ENCODE measurements at regions not wholly inside any gene's neighbourhood (a gene's known extent, or its start where the extent isn't known, plus 50 kb on each side); places are given as distances from the start of the nearest gene placed in this dataset.

DNA sequence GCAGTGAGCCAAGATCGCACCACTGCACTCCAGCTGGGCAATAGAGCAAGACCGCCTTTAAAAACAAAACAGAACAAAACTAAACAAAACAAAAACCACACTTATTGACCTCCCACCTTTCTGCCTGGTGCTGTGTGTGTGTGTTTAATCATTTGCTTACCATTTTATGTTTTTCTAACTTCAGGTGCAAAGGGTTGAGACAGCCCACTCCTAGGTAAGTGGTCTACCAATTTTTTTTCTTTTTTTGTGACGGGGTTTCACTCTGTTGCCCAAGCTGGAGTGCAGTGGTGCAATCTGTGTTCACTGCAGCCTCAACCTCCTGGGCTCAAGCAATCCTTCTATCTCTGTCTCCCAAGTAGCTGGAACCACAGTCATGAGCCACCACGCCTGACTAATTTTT lies 65.8 kb downstream of the SALL1 start:
- H3K36me3 Mint-ChIP-seq, result no peaks in the 10 kb centered on the region
- no peak for DNase-seq (ENCODE audit: low spot score in 2 of 2)
- H3K9me3 Mint-ChIP-seq, result peaks cover 0 to 5% of the 10 kb centered on the region in 2 donors
- ATAC-seq, result no peak
- no peak overlapping the region for H3K27ac Mint-ChIP-seq

DNA sequence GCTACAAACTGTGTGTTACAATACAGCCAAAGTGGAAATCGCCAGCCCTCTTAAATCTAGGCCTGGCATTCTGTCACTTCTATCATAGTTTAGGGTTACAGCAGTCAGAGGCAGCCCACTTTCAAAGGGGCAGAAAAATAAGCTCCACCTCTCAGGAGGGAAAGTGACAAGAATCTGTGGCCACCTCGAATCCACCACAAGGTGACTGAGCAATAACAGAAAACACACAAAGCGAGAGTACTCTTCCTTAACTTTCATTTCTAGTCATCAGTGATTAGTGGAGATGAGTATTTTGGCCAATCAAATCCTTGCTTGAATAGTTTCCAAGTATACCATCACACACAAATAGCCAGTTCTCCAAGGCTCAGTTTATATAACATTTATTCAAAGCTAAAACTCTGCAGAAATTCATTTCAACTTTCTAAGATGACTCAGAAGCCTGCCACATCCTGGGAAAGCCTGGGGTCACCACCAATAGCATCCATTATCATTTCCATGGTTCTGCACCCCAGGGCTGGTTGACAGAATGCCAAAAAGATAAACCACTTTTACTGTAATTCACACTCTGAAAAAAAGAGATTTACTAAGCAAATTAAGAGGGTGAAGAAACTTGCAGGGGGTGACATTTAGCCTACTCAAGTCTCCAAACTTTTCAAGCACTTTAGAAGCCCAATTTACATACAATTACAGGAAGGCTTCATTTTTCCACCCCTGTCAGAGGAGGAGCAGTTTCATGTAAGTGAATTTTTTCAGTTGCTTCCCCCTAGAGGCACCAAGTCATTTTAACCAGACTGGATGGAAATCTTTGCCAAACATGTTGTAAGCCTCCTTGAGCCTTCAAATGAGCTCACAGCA lies 66.8 kb downstream of the SALL1 start:
- ATAC-seq (peak in 1 of 2 donors; percentile 44), DNase-seq (ENCODE audit: low spot score in 2 of 2) (no peak)
- Mint-ChIP-seq H3K36me3 (no peaks in the 10 kb centered on the region), H3K27ac (no peak overlapping the region), H3K9me3 (peaks cover 0 to 5% of the 10 kb centered on the region in 2 donors)

DNA sequence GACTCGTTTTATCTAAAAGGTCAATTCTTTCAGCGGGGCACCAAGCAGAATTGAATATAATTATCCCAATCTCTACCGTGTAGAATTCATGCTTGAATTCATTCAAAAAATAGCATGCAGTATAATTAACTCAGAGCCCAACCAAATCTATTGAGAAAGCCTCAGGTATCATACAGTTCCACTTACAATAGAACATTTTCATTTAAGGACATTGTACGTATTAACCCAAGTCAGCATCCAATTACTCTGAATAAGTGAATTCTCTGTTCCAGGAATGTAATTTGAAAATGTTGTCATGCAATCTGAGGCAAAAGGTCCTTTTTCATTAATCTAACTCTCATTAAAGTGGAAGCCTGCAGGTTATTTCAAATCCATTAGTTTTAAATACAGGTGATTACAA lies 78.5 kb downstream of the SALL1 start:
- Mint-ChIP-seq H3K9me3 (peaks cover 4 to 5% of the 10 kb centered on the region in 2 donors), H3K27ac (no peak overlapping the region), H3K36me3 (no peaks in the 10 kb centered on the region)
- DNase-seq (ENCODE audit: low spot score in 2 of 2) (no peak), ATAC-seq (no peak)

DNA sequence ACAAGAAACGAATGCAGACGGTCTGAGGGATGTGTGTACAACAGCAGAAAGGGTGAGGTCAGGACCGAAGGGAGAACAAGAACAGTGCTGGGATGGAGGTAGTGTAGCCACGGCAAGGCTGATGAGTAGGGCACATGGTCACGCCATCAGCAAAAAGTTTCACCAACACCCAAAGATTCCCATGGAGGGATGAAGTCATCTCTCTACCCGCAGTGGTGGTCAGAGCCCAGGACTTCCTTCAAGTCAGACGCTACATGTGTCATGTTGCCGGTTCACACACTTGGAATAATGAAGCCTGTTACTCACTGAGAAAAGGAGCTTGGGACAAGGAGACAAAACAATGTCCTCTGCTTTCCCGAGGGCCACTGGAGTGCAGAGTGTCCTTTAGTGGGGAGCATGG lies 79.7 kb downstream of the SALL1 start:
- no peaks in the 10 kb centered on the region for H3K36me3 Mint-ChIP-seq
- ATAC-seq, result no peak
- H3K9me3 Mint-ChIP-seq, result peaks cover 0 to 5% of the 10 kb centered on the region in 2 donors
- H3K27ac Mint-ChIP-seq, result no peak overlapping the region
- no peak for DNase-seq (ENCODE audit: low spot score in 2 of 2)

DNA sequence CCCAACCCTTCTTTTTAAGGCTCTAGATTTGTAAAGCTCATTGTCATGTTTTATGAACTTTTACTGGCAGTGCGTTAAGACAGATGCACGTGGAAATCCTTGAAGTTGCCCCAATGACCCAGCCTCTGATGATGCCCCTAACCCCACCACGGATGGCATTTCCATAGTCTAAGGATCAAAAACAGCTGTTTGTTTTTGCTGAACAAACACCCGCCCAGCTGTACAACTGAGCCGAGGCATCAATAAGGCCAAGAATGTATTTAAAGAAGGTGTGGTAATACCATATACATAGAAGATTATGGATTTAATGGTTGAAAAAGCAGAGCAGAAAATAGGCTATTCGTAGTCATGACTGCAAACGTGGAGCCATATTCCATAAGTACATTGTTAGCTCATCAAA lies 83.7 kb downstream of the SALL1 start:
- ATAC-seq, result no peak
- Mint-ChIP-seq H3K9me3 (no peaks in the 10 kb centered on the region), H3K27ac (no peak overlapping the region), H3K36me3 (no peaks in the 10 kb centered on the region)
- no peak for DNase-seq (ENCODE audit: low spot score in 2 of 2)

DNA sequence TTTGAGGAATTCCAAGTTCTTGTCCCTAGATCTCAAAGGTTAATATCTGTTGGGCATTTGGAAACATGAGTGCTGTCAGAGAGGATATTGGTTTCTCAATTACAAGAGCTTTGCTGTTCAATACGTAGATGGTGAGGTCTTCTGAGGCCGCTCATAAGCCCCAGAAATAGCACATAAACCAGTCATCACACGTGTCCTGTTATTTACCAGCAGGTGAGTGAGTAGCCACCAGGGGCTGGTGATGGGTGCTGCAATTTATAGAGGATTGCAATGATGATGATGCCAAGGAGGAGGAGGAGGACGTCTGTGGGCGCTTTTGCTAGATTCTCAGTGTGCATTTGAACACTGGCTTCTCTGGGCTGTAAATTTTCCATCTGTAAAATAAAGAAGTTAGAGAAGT lies 89.0 kb downstream of the SALL1 start:
- H3K9me3 Mint-ChIP-seq, result no peaks in the 10 kb centered on the region
- ATAC-seq (no peak), DNase-seq (ENCODE audit: low spot score in 2 of 2) (no peak)
- H3K36me3 Mint-ChIP-seq, result no peaks in the 10 kb centered on the region
- no peak overlapping the region for H3K27ac Mint-ChIP-seq

DNA sequence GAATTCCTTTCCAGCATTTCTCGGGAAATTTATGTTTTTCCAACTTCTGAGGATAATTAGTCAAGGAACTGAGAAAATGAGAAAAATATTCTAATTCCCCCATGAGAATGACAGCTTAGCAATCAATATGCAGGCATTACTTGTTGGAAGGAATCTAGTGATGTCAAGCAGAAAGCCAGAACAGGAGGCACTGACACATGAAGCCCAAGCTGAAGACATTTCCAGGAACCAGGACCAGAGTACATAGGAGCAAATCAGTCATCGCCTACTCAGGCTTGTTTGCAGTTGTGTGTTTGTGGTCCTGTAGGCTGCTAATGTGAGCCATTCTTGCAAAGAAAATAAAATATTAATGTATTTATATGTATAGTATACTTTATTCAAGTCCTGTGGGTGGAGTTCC lies 89.7 kb downstream of the SALL1 start:
- Mint-ChIP-seq H3K27ac (no peak overlapping the region), H3K9me3 (no peaks in the 10 kb centered on the region), H3K36me3 (no peaks in the 10 kb centered on the region)
- no peak for DNase-seq (ENCODE audit: low spot score in 2 of 2)
- no peak for ATAC-seq

DNA sequence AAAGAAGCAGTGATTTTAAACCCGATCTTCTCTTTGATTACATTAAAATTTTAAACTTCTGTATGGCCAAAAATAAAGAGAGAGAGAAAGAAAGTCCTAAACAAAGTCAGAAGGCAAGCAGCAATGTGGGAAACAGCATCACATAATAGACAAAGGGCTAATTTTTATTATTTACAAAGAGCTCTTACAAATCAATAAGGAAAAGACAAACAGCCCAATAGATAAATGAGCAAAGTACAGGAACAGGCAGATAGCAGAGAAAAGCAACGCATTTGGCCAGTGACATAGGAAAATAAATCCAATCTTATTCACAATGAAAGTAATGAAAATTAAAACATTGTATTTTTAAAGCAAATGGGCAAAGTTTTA lies 93.1 kb downstream of the SALL1 start:
- Mint-ChIP-seq H3K27ac (no peak overlapping the region), H3K9me3 (peaks cover 0 to 3% of the 10 kb centered on the region in 2 donors), H3K36me3 (no peaks in the 10 kb centered on the region)
- DNase-seq (ENCODE audit: low spot score in 2 of 2) (no peak), ATAC-seq (no peak)

DNA sequence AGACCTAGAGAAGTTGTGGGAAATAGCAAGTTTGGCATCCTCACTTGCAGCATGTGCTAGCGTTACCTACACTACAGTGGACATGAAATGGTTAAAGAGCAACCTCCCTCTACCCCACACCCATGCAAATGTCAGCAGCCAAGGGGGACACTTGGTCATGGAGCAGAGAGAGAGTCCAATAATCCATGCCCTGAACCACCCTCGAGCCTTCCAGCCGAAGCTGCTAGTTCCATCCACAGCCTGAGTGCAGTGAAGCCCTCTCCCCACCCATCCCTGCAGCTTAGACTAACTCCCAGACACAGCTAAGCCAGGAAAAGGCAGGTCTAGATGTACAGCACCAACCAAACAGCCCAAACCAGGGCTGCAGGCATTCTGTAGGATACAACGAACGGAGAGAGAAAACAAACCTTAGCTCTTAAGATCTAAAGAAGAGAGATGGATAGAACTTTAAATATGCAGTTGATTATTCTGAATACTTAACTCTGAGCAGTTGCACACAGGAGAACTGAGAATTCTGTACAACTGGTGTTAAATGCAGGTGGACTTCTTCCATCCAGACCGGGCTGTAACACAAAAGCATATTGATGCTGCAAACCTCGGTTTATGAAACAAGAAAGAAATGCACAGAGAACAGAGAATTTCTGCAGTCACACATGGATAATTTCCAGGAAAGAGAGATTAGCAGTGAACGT lies 93.8 kb downstream of the SALL1 start:
- DNase-seq (ENCODE audit: low spot score in 2 of 2), result no peak
- H3K9me3 Mint-ChIP-seq, result peaks cover 0 to 3% of the 10 kb centered on the region in 2 donors
- ATAC-seq, result no peak
- H3K36me3 Mint-ChIP-seq, result no peaks in the 10 kb centered on the region
- no peak overlapping the region for H3K27ac Mint-ChIP-seq

DNA sequence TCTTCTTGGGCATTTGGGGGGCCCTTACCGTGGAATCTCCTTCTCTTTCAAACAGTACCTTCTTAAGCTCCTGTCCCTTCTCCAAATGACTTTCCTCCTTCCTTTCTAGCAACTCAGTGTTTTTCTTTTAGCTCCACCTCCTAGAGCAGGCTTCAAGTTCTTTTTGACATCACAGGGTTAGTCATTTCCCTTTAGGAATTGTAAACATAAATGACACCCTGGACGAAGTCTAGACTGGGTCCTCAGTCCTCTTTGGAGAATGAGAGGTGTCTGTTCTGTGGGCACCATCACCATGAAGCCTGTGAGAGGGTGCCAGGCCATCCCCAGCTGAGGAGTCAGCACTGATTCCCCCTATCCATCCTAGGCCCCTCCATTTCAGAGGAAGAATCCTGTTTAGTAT lies 94.7 kb downstream of the SALL1 start:
- ATAC-seq, result no peak
- H3K27ac Mint-ChIP-seq, result no peak overlapping the region
- DNase-seq (ENCODE audit: low spot score in 2 of 2), result no peak
- H3K9me3 Mint-ChIP-seq, result peaks cover 0 to 3% of the 10 kb centered on the region in 2 donors
- H3K36me3 Mint-ChIP-seq, result no peaks in the 10 kb centered on the region

DNA sequence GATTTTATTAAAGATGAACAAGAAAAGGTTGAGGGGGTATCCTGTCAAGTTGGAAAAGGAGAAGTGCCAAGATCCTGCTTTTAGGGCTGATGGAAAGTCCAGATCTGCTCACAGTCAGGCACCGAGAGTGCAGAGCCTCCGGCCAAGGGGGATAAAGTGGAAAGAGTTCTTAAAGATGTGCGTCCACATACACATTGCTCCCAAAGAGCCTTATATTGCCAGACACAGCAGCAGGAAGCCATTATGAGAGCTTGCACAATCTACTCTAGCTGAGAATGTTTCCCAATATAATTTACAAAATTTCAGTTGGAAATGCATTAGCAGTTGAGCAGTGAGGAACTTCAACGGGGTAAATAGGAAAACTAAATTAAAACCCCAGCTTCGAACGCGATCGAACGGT lies 95.6 kb downstream of the SALL1 start:
- ATAC-seq (no peak), DNase-seq (ENCODE audit: low spot score in 2 of 2) (no peak)

DNA sequence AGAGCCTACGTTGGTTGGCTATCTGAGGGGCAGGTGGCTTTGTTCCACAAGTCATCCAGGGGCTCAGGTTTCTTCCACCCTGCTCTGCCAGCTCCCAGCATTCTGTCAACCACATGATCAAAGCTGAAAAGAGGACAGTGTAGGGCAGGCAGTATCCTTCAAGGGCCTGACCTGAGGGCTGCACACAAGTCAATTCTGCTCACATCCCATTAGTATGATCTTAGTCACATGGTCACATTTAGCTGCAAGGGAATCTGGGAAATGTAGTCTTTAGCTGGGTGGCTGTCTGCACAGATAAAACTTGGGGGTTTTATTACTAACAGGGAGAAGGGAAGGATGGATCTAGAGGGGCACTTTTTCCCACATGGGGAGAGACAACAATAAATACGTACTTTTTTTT lies 97.3 kb downstream of the SALL1 start:
- DNase-seq (ENCODE audit: low spot score in 2 of 2) (no peak), ATAC-seq (no peak)
- Mint-ChIP-seq H3K27ac (no peak overlapping the region), H3K36me3 (no peaks in the 10 kb centered on the region), H3K9me3 (peaks cover 0 to 3% of the 10 kb centered on the region in 2 donors)

More for the DNA sequence above, 95.6 kb downstream of the SALL1 start:
- H3K36me3 Mint-ChIP-seq, result no peaks in the 10 kb centered on the region
- no peak overlapping the region for H3K27ac Mint-ChIP-seq
- H3K9me3 Mint-ChIP-seq, result peaks cover 0 to 3% of the 10 kb centered on the region in 2 donors

DNA sequence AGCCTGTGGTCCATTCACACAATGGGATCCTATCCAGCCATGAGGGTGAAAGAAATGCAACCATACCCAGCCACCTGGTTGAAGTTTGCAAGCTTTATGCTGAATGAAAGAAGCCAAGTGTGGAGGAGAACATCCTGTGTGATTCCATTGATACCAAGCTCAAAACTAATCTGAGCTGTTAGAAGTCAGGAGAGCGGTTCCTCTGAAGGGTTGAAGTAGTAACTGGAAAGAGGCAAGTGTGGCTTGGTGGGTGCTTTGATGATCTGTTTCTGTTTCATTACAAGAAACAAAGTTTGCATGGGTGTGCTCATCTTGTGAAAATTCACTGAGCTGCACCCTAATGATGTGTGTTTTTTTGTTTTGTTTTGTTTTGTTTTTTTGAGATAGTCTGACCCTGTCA lies 99.4 kb downstream of the SALL1 start:
- peak in 1 of 2 donors; percentile 63 for ATAC-seq
- no peak for DNase-seq (ENCODE audit: low spot score in 2 of 2)
- H3K27ac Mint-ChIP-seq, result no peak overlapping the region
- peaks cover 0 to 3% of the 10 kb centered on the region in 2 donors for H3K9me3 Mint-ChIP-seq
- H3K36me3 Mint-ChIP-seq, result no peaks in the 10 kb centered on the region

DNA sequence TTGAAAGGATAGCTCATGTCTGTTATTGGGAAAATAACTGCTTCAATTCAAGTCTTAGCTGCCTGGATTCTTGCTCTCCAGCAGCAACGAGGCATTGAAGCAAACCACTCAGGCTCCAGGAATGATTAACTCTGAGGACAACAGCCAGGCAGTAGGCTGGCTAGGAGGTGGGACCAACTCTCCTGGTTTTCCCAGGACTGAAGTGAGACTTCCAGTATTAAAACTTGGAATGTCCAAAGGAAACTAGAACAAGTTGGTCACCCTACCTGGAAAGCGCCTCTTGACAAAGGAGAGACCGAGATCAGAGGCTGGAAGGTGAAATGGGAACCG lies 100.7 kb downstream of the SALL1 start:
- Mint-ChIP-seq H3K27ac (no peak overlapping the region), H3K36me3 (no peaks in the 10 kb centered on the region), H3K9me3 (peaks cover 0 to 3% of the 10 kb centered on the region in 2 donors)
- DNase-seq (ENCODE audit: low spot score in 2 of 2) (no peak), ATAC-seq (no peak)

DNA sequence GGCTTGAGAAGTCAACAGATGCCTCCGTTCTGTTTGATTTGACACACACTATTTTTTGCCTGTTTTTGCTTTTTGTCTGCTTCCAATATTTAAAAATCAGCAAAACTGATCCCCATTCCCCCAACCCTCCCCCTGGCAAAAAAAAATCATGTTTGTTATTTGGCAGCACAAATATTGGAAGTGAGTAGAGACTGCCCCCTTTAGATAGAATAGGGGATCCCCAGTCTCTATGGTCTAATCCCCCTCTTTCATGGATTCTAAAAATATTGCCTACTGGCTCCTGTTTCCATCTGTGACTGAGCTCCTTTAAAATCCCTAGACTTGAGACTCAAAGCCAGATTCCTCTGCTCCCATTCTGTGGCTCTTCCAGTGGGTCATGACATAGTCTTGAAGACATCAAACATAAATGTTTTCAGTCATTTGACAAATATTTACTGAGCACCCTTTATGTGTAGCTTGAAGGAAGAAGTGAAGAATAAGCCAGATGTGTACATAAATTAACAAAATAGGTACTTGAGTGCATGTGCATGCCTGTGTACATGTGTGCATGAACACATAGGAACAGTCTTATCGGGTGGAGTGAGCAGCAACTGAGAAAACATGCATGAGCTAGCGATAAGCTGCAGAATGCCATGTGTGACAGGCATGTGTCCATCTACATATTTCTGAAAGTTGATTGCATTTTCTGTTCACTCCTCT lies 101.2 kb downstream of the SALL1 start:
- Mint-ChIP-seq H3K27ac (no peak overlapping the region), H3K9me3 (peaks cover 0 to 3% of the 10 kb centered on the region in 2 donors)
- no peak for ATAC-seq

DNA sequence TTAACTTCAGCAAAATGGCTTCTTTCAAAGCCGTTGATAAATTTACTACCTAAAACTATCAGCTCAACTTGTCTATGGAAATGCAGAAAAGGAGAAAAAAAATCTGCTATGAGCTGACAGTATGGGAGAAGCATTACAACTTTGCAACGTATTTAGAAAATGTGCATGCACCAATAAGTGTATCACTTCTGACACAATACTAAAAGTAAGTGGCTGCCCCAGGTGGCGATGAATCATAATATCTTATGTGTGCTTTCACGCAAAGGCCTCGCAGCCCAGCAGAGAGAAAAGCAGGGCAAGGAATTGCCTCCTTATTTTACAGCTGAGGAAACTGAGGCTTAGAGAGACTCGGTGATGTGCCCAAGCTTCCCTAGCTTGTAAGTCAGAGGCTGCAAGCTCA lies 101.8 kb downstream of the SALL1 start:
- Mint-ChIP-seq H3K36me3 (no peaks in the 10 kb centered on the region), H3K9me3 (peaks cover 0 to 3% of the 10 kb centered on the region in 2 donors), H3K27ac (peak overlapping the region in 1 of 2 donors; percentile 4)
- ATAC-seq, result no peak
- no peak for DNase-seq (ENCODE audit: low spot score in 2 of 2)

More for the DNA sequence above, 101.2 kb downstream of the SALL1 start:
- H3K36me3 Mint-ChIP-seq, result no peaks in the 10 kb centered on the region
- no peak for DNase-seq (ENCODE audit: low spot score in 2 of 2)

DNA sequence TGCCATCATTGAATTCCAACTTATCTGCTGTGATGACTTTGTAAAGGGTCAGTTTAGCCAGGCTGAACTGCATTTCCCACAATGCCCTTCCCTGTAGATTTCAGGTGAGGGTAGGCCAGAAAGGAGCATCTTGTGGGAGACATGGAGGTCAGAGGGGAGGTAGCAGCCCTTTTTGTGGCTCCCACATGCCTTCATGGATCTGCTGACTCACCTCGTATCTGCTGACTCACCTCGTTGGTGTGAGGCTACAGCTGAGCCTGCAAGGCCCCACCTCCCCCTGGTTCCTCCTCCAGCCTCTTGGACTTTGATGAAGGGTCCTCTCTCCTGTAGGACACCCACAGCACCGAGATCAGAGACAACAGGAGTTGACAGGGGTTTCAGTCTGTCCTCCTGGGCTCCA lies 102.5 kb downstream of the SALL1 start:
- Mint-ChIP-seq H3K9me3 (no peaks in the 10 kb centered on the region), H3K36me3 (no peaks in the 10 kb centered on the region), H3K27ac (peak overlapping the region in 1 of 2 donors; percentile 4)
- DNase-seq (ENCODE audit: low spot score in 2 of 2), result no peak
- no peak for ATAC-seq

Measured in activated naive CD4-positive, alpha-beta T cell treated with anti-CD3 and anti-CD28 coated beads, Interleukin-2, amount 50 U/mL, for 72 hours (primary cell).